Keratinocyte (primary cell): ENCODE measurements at regions not wholly inside any gene's neighbourhood (a gene's known extent, or its start where the extent isn't known, plus 50 kb on each side); places are given as distances from the start of the nearest gene placed in this dataset.

Source experiments
- DNase-seq: peaks from one replicate; pipeline ENCODE4 v3.0.0-alpha.2; 2011; ENCODE audit warnings: low read depth, missing footprints, low spot score
- FAIRE-seq: peaks from 2 replicates; lab custom pipeline; 2011; peaks lifted over from hg19 to GRCh38; lab: Jason Lieb, UNC
- H2AFZ ChIP-seq: 2 replicates; pipeline ENCODE4 v1.6.0; 2012; ENCODE audit warnings: low read length, control low read depth, inconsistent platforms; ENCODE audit not compliant: control insufficient read depth
- H3K27ac ChIP-seq: 2 replicates; pipeline ENCODE4 v1.5.1; 2011; ENCODE audit warnings: low read length; ENCODE audit not compliant: control insufficient read depth, insufficient read depth
- H3K27me3 ChIP-seq: 3 replicates; pipeline ENCODE4 v1.6.0; 2011; ENCODE audit warnings: low read length; ENCODE audit not compliant: control insufficient read depth, insufficient read depth; ENCODE audit errors: extremely low read depth
- H3K36me3 ChIP-seq, 2 experiments: 2 replicates in 1 of 2; 3 replicates in 1 of 2; pipeline ENCODE4 v1.5.1; 2011; ENCODE audit warnings: low read length in 2 of 2, mild to moderate bottlenecking in 1 of 2; ENCODE audit not compliant: control insufficient read depth in 2 of 2, insufficient read depth in 2 of 2; ENCODE audit errors: extremely low read depth in 1 of 2
- H3K4me1 ChIP-seq: 3 replicates; pipeline ENCODE4 v1.5.1; 2011; ENCODE audit warnings: low read length; ENCODE audit not compliant: control insufficient read depth, insufficient read depth; ENCODE audit errors: extremely low read depth
- H3K4me2 ChIP-seq: 3 replicates; pipeline ENCODE4 v1.6.0; 2011; ENCODE audit warnings: low read depth, low read length; ENCODE audit not compliant: control insufficient read depth, insufficient read depth; ENCODE audit errors: extremely low read depth
- H3K4me3 ChIP-seq, 3 experiments: fragments of 200-600 bp in 1 of 3; sonication (generic) in 1 of 3; 2 replicates in 2 of 3; 3 replicates in 1 of 3; pipeline ENCODE4 v1.5.1; 2011 to 2016; ENCODE audit warnings: low read length in 3 of 3, mild to moderate bottlenecking in 3 of 3, control low read depth in 2 of 3, inconsistent platforms in 1 of 3, low read depth in 1 of 3, mixed read lengths in 1 of 3, mixed run types in 1 of 3, moderate library complexity in 1 of 3; ENCODE audit not compliant: control insufficient read depth in 2 of 3, insufficient read depth in 2 of 3; ENCODE audit errors: extremely low read depth in 1 of 3
- H3K79me2 ChIP-seq: 2 replicates; pipeline ENCODE4 v1.6.0; 2012; ENCODE audit warnings: low read length; ENCODE audit not compliant: control insufficient read depth, insufficient read depth
- H3K9ac ChIP-seq: 3 replicates; pipeline ENCODE4 v1.6.0; 2011; ENCODE audit warnings: low read length; ENCODE audit not compliant: control insufficient read depth, insufficient read depth; ENCODE audit errors: extremely low read depth
- H3K9me1 ChIP-seq: 3 replicates; pipeline ENCODE4 v1.6.0; 2011; ENCODE audit warnings: low read length; ENCODE audit not compliant: control insufficient read depth, insufficient read depth; ENCODE audit errors: extremely low read depth
- H3K9me3 ChIP-seq: 2 replicates; pipeline ENCODE4 v1.5.1; 2012; ENCODE audit warnings: low read depth, low read length; ENCODE audit not compliant: control insufficient read depth
- H4K20me1 ChIP-seq: 3 replicates; pipeline ENCODE4 v1.6.0; 2011; ENCODE audit warnings: low read length; ENCODE audit not compliant: control insufficient read depth, insufficient read depth; ENCODE audit errors: extremely low read depth
- CTCF ChIP-seq, 3 experiments: IDR thresholded peaks in 1 of 3; conservative IDR thresholded peaks in 1 of 3; optimal IDR thresholded peaks in 1 of 3; 2 replicates in 2 of 3; 3 replicates in 1 of 3; pipeline versions ENCODE3 to v1.5.1; 2011; ENCODE audit warnings: low read length in 3 of 3, mild to moderate bottlenecking in 3 of 3, moderate library complexity in 2 of 3, control low read depth in 1 of 3, inconsistent platforms in 1 of 3; ENCODE audit not compliant: insufficient read depth in 2 of 3; ENCODE audit errors: extremely low read depth in 1 of 3
- EZH2 ChIP-seq: IDR thresholded peaks from one replicate; pipeline ENCODE4 v1.6.1; 2012; ENCODE audit warnings: inconsistent platforms, mild to moderate bottlenecking, low read length, moderate library complexity
- dilution Hi-C: fragments of 300-500 bp; cut with MboI; formaldehyde crosslinking; loops from one replicate; pipeline ENCODE4 v1.7.0; 2020; ENCODE audit warnings: low sequenced_read_pairs; ENCODE audit not compliant: extremely low pct_ligation_motif_present

- H3K9me1 ChIP-seq: no peaks in the 10 kb centered on the region
- FAIRE-seq (no peak), DNase-seq (no peak)
- H3K4me3 ChIP-seq: no peak overlapping the region
- H3K4me2 ChIP-seq: no peak overlapping the region
- peaks cover 3% of the 10 kb centered on the region for H3K4me1 ChIP-seq
- H3K9me3 ChIP-seq: no peaks in the 10 kb centered on the region
- no peaks in the 10 kb centered on the region for H3K79me2 ChIP-seq
- dilution Hi-C loops: no loop called here
- H3K27ac ChIP-seq: no peak overlapping the region
- H4K20me1 ChIP-seq: no peaks in the 10 kb centered on the region
- H2AFZ ChIP-seq: no peak overlapping the region
- H3K36me3 ChIP-seq: no peaks in the 10 kb centered on the region
- no peaks in the 10 kb centered on the region for H3K27me3 ChIP-seq
- no peak overlapping the region for H3K9ac ChIP-seq
- TF ChIP-seq CTCF (optimal IDR thresholded peaks at IDR 0.05 in 1 of 3, IDR thresholded peaks at IDR 0.05 in 1 of 3, conservative IDR thresholded peaks at IDR 0.05 in 1 of 3; ENCODE audit: extremely low read depth in 1 of 3, insufficient read depth in 2 of 3, low read length in 3 of 3) (no peak), EZH2 (no peak)
These were observed 107.1 kb upstream of the CHD1 start for GRCh38 chr5:99035942-99036341.

- H3K4me1 ChIP-seq: peaks cover 3% of the 10 kb centered on the region
- H3K36me3 ChIP-seq: no peaks in the 10 kb centered on the region
- TF ChIP-seq EZH2 (no peak), CTCF (optimal IDR thresholded peaks at IDR 0.05 in 1 of 3, IDR thresholded peaks at IDR 0.05 in 1 of 3, conservative IDR thresholded peaks at IDR 0.05 in 1 of 3; ENCODE audit: extremely low read depth in 1 of 3, insufficient read depth in 2 of 3, low read length in 3 of 3) (no peak)
- no peak overlapping the region for H3K9ac ChIP-seq
- no peak for FAIRE-seq
- H3K27me3 ChIP-seq: no peaks in the 10 kb centered on the region
- H3K79me2 ChIP-seq: no peaks in the 10 kb centered on the region
- dilution Hi-C loops: no loop called here
- no peak overlapping the region for H3K27ac ChIP-seq
- no peak overlapping the region for H2AFZ ChIP-seq
- H4K20me1 ChIP-seq: no peaks in the 10 kb centered on the region
- no peak for DNase-seq
- H3K9me3 ChIP-seq: no peaks in the 10 kb centered on the region
- no peaks in the 10 kb centered on the region for H3K9me1 ChIP-seq
- H3K4me3 ChIP-seq: no peak overlapping the region
- H3K4me2 ChIP-seq: no peak overlapping the region
These were observed 105.5 kb upstream of the CHD1 start for GRCh38 chr5:99034336-99034735.
